Stimulated activated CD8-positive, alpha-beta memory T cell treated with anti-CD3 and anti-CD28 coated beads, Interleukin-4, amount 100 ng/mL, for 1 hour (primary cell): ENCODE measurements at regions not wholly inside any gene's neighbourhood (a gene's known extent, or its start where the extent isn't known, plus 50 kb on each side); places are given as distances from the start of the nearest gene placed in this dataset.

Source experiments
- DNase-seq, 2 donors: peaks; one replicate each; pipeline ENCODE4 v3.0.0-alpha.2; 2020; ENCODE audit warnings: low read depth in 2 of 2, low spot score in 1 of 2

- no peak for DNase-seq
Observed at GRCh38 chr5:51273021-51273420, 110.2 kb upstream of the ISL1 start.

DNA sequence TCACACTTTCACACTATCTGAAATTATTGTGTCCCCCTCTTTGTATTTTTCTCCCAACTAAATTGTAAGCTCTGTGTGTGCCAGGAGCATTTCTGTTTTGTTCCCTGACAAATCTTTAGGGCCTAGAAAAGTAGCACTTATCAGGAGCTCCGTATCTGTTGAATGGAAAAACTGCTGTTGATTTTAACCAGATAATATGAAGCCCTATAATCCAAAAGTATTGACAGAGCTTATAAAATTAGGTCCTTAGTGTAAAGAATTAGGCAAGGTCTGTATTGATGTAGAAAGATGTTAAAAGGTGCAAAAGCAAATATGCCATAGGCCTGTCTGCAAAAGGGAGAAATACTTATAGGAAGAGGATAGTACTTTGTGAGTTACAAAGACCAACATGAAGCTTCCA, 109.4 kb upstream of the ISL1 start:
- no peak for DNase-seq

DNA sequence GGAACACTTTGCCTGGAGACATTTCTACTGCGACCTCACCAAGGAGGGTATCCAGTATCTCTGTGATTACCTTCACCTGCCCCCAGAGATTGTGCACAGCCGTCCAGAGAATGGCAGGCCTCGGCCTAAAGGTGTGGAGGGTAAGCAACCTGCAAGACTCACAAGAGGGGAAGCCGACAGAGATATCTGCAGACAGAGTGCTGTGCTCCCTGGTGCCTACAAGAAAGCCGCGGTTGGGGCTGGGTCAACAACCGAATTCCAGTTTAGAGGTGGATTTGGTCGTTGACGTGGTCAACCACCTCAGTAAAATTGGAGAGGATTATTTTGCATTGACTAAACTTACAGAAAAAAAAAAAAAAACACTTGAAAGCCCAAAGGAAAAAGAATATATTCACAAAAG, 107.8 kb upstream of the ISL1 start:
- no peak for DNase-seq

GRCh38 chr5:51276250-51276649, 107.0 kb upstream of the ISL1 start:
- no peak for DNase-seq

GRCh38 chr5:51278539-51278938, 104.7 kb upstream of the ISL1 start:
- DNase-seq: no peak

DNA sequence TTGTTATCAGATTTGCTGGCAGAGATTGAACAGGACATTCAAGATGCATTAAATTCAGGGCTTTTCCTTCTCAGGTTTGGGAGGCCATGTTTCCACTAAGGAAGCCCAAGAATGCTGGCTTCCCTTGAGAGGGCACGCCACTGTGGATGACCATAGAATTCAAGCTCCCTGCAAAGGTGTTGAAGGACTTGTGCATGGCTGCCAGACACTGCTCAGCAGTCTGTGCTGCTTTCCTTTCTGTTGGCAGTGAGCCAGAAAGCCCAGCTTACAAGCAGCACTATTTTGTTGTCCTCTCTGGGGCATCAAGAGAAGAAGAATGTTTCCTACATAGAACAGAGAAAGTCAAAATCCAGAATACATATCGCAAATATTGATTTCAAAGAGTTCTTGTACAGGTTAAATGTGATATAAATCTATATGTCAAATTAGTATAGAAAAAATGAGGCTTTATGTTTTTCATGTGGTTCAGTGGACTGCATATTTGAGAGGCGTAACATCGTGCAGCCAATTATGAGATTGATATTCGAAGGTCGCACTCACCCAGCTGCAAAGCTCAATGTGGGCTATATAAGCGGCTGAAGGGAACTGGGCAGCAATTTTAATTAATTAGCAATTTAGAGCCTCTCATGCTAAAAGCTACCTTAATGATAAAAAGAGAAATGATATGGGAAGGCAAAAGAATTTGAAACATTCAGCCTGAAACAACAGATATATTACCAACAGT, 103.1 kb upstream of the ISL1 start:
- DNase-seq: no peak

- no peak for DNase-seq
Observed at GRCh38 chr5:51286046-51286445, 97.2 kb upstream of the ISL1 start.

- DNase-seq: no peak
Observed at GRCh38 chr5:51302343-51302742, 80.9 kb upstream of the ISL1 start.

- DNase-seq: no peak
Observed at GRCh38 chr5:51326844-51327243, 56.4 kb upstream of the ISL1 start.
